Left lung (tissue), 4 donors: ENCODE measurements at regions not wholly inside any gene's neighbourhood (a gene's known extent, or its start where the extent isn't known, plus 50 kb on each side); places are given as distances from the start of the nearest gene placed in this dataset.

Source experiments
- ATAC-seq: fragments of 200-7000 bp; cut with Tn5 transposase; one replicate; pipeline ENCODE4 v1.9.1; 2020; ENCODE audit warnings: moderate library complexity
- DNase-seq, 4 donors: peaks; one replicate each; pipeline ENCODE4 v3.0.0-alpha.2; 2013 to 2020
- H3K27ac ChIP-seq, 2 donors: fragments of 200-600 bp; sonication (generic) in 1 of 2; one replicate each; pipeline versions ENCODE4 v1.5.0 to v1.8.0; 2020 to 2021
- H3K27me3 ChIP-seq, 2 donors: fragments of 200-600 bp; sonication (generic) in 1 of 2; one replicate each; pipeline versions ENCODE4 v1.5.0 to v1.8.0; 2020 to 2021
- H3K36me3 ChIP-seq, 2 donors: fragments of 200-600 bp; sonication (generic) in 1 of 2; one replicate each; pipeline versions ENCODE4 v1.5.0 to v1.8.0; 2020 to 2021
- H3K4me1 ChIP-seq, 2 donors: fragments of 200-600 bp; one replicate each; pipeline ENCODE4 v1.8.0; 2021
- H3K4me3 ChIP-seq, 2 donors: fragments of 200-600 bp; sonication (generic) in 1 of 2; one replicate each; pipeline versions ENCODE4 v1.5.0 to v1.8.0; 2020 to 2021; ENCODE audit warnings: mild to moderate bottlenecking in 1 of 2
- H3K9me3 ChIP-seq, 2 donors: fragments of 200-600 bp; sonication (generic) in 1 of 2; one replicate each; pipeline versions ENCODE4 v1.5.0 to v1.8.0; 2020 to 2021
- CTCF ChIP-seq, 2 donors: fragments of 200-600 bp; sonication (generic) in 1 of 2; IDR thresholded peaks; one replicate each; pipeline versions ENCODE4 v1.5.0 to v1.8.0; 2021; ENCODE audit warnings: antibody characterized with exemption in 2 of 2
- intact Hi-C, 2 donors: fragments of 100-400 bp; cut with DNase I; formaldehyde crosslinking; loops; one replicate each; pipeline versions ENCODE4 v1.11.2 to v1.14.2; 2022
- donor health status: DM: no; HTN: yes; CAD: no.
- donor health status: DM: no; HTN: no; CAD: no.

DNA sequence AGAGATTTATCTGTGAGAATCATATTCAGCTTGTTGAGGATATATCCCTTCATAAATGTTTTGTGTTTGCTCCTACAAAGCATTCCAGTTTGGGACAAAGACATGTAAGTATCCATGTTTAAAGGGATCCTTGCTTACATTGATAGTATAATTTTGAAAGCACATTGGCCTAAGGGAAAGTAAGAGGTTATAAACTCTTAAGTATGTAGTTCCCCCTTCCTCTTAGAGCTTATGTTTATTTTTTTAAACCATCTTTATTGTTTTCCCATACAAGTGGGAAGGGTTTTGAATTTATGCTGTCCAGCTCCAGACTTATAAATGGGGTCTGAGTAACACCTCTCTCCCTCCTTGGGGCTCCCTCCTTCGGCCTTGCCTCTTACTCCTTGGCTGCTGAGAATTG is 481.5 kb downstream of the LMO4 start:
- H3K4me3 ChIP-seq, result no peak overlapping the region
- H3K4me1 ChIP-seq, result peaks cover 0 to 4% of the 10 kb centered on the region in 2 donors
- ATAC-seq (no peak), DNase-seq (no peak)
- H3K36me3 ChIP-seq, result no peaks in the 10 kb centered on the region
- TF ChIP-seq CTCF (IDR thresholded peaks at IDR 0.05), result no peak
- H3K9me3 ChIP-seq, result no peaks in the 10 kb centered on the region
- no peak overlapping the region for H3K27ac ChIP-seq
- intact Hi-C loops, result no loop called here
- H3K27me3 ChIP-seq, result no peaks in the 10 kb centered on the region

- Histone ChIP-seq H3K36me3 (no peaks in the 10 kb centered on the region), H3K9me3 (no peaks in the 10 kb centered on the region), H3K27ac (no peak overlapping the region), H3K27me3 (no peaks in the 10 kb centered on the region), H3K4me1 (no peaks in the 10 kb centered on the region), H3K4me3 (no peak overlapping the region)
- intact Hi-C loops, result no loop called here
- ATAC-seq (no peak), DNase-seq (no peak)
- TF ChIP-seq CTCF (IDR thresholded peaks at IDR 0.05), result no peak
Observed at GRCh38 chr1:87812871-87813577, 484.3 kb downstream of the LMO4 start.

DNA sequence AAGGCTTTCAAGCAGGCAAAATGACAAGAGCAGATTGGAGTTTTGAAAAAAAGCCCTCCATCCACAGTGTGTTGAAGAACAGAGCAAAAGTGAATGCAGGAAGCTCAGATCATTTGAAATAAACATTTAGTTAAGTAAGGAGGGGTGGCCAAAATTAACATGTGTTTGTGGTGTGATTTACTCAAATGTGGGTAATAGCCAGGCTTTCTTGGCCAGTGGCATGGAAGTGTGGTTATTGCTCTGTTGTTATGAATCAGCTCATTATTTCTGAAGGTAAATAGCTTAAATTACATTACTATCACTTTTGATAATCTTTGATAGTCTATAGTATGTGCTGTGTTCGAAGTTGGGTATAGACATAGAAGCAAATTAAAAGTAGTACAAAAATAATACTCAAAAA is 485.9 kb downstream of the LMO4 start:
- Histone ChIP-seq H3K4me1 (no peaks in the 10 kb centered on the region), H3K27me3 (no peaks in the 10 kb centered on the region), H3K27ac (no peak overlapping the region), H3K4me3 (no peak overlapping the region), H3K9me3 (no peaks in the 10 kb centered on the region), H3K36me3 (no peaks in the 10 kb centered on the region)
- intact Hi-C loops, result no loop called here
- TF ChIP-seq CTCF (IDR thresholded peaks at IDR 0.05), result no peak
- ATAC-seq (no peak), DNase-seq (no peak)

DNA sequence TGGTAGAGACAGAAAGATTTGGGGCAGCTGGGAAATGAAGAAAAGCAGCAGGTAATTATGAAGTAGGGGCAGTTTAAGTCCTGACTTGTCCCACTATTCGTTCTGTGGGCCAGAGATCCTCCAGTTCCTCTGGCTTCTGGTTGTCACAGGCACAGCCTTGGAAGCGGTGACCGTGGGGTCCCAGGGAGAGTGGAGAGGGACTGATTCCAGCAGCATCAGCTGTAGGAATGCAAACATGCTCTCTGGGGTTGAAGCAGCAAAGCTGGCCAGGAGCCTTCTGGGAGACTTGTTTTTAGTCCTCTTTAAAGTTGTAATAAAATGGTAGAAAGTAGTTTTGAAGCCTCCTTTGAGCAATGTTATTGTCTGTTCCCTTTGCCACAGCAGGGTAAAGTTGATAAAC is 488.0 kb downstream of the LMO4 start:
- DNase-seq (peak in 1 of 4 donors; percentile 45), ATAC-seq (no peak)
- Histone ChIP-seq H3K27ac (no peak overlapping the region), H3K9me3 (no peaks in the 10 kb centered on the region), H3K4me3 (no peak overlapping the region), H3K36me3 (no peaks in the 10 kb centered on the region), H3K4me1 (no peaks in the 10 kb centered on the region), H3K27me3 (no peaks in the 10 kb centered on the region)
- intact Hi-C loops, result no loop called here
- TF ChIP-seq CTCF (IDR thresholded peaks at IDR 0.05), result no peak

DNA sequence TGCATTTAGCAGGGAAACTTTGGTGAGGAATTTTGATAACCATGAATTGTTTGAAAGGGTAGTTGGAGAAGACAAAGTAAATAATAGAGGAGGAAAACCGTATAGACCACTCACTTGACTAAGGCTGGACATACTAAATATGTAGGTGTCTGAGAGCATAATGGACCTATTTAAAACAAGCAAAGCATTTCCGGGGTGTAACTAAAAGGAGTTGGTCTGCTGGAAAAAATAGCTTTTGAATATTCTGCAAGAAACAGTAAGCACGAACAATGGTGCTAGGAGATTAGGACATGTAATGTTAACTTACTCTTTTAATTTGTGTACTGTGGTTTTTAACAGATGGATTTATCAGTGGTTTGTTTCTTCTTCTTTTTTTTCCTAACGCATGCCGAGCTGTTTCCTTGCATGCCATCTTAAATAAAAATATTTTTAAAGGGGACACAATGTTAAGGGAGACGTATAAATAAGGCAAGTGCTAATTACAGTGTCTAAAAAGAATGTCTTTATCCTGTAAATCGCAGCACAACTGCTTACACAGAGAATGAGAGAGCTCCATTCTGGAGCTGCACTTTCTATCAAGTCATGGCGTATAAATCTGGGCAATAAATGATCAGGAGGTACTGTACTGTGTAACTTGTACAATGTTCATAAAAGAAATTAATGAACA is 492.1 kb downstream of the LMO4 start:
- H3K4me1 ChIP-seq, result no peaks in the 10 kb centered on the region
- intact Hi-C loops, result no loop called here
- no peak overlapping the region for H3K4me3 ChIP-seq
- no peak overlapping the region for H3K27ac ChIP-seq
- H3K36me3 ChIP-seq, result no peaks in the 10 kb centered on the region
- no peaks in the 10 kb centered on the region for H3K27me3 ChIP-seq
- ATAC-seq, result no peak
- DNase-seq, result no peak
- no peak for TF ChIP-seq CTCF (IDR thresholded peaks at IDR 0.05)
- H3K9me3 ChIP-seq, result no peaks in the 10 kb centered on the region
